SK-N-SH (cell line): ENCODE measurements at regions not wholly inside any gene's neighbourhood (a gene's known extent, or its start where the extent isn't known, plus 50 kb on each side); places are given as distances from the start of the nearest gene placed in this dataset.
A peak's percentile ranks its signal among the peaks of the same experiment; 100 is the strongest.

Experiments used
- CTCF ChIA-PET: fragments of 300-600, 350-600 bp; formaldehyde crosslinking; extraction: SDS; loops from one replicate; lab custom pipeline; 2021; lab: Yijun Ruan, JAX
- POLR2A ChIA-PET: fragments of 350-600 bp; sonication (Branson Sonifier 250); formaldehyde crosslinking; extraction: SDS; loops from one replicate; lab custom pipeline; 2020; ENCODE audit warnings: antibody characterized with exemption, inconsistent platforms; lab: Yijun Ruan, JAX
- DNase-seq: peaks from one replicate; pipeline ENCODE4 v3.0.0; 2012
- H2AFZ ChIP-seq: fragments of 200-600 bp; sonication (generic); 2 replicates; pipeline ENCODE4 v1.8.1; 2016; ENCODE audit warnings: antibody characterized with exemption, mild to moderate bottlenecking, low read depth
- H3F3A ChIP-seq: fragments of 200-600 bp; sonication (generic); replicated peaks from 2 replicates; pipeline ENCODE3; 2016; ENCODE audit warnings: antibody characterized with exemption, mild to moderate bottlenecking; ENCODE audit not compliant: insufficient read depth
- H3K27ac ChIP-seq, 2 experiments: fragments of 200-500 bp in 1 of 2; fragments of 200-600 bp in 1 of 2; sonication (Bioruptor generic) in 1 of 2; sonication (generic), shearing (Covaris generic) in 1 of 2; 2 replicates each; pipeline versions ENCODE4 v1.5.1 to v1.6.1; 2014 to 2016; ENCODE audit warnings: low read depth in 2 of 2, inconsistent platforms in 1 of 2, low read length in 1 of 2, mild to moderate bottlenecking in 1 of 2, mixed read lengths in 1 of 2
- H3K27me3 ChIP-seq: fragments of 200-600 bp; sonication (generic), shearing (Covaris generic); 2 replicates; pipeline ENCODE4 v1.6.1; 2016; ENCODE audit warnings: mixed run types; ENCODE audit not compliant: insufficient read depth
- H3K36me3 ChIP-seq, 2 experiments: fragments of 200-500 bp in 1 of 2; fragments of 200-600 bp in 1 of 2; sonication (Bioruptor generic) in 1 of 2; sonication (generic) in 1 of 2; replicated peaks in 1 of 2; 2 replicates each; pipeline versions ENCODE3 to v1.5.1; 2014 to 2016; ENCODE audit warnings: low read length in 1 of 2, mild to moderate bottlenecking in 1 of 2; ENCODE audit not compliant: insufficient read depth in 2 of 2, control insufficient read depth in 1 of 2
- H3K4me1 ChIP-seq, 2 experiments: fragments of 200-500 bp in 1 of 2; fragments of 200-600 bp in 1 of 2; sonication (Bioruptor generic) in 1 of 2; sonication (generic), shearing (Covaris generic) in 1 of 2; 2 replicates each; pipeline versions ENCODE4 v1.5.1 to v1.6.1; 2014 to 2016; ENCODE audit warnings: low read depth in 1 of 2, low read length in 1 of 2, mixed run types in 1 of 2; ENCODE audit not compliant: insufficient read depth in 2 of 2, control insufficient read depth in 1 of 2
- H3K4me2 ChIP-seq: fragments of 200-600 bp; sonication (generic), shearing (Covaris generic); 2 replicates; pipeline ENCODE4 v1.6.1; 2017; ENCODE audit warnings: mixed run types
- H3K4me3 ChIP-seq, 2 experiments: fragments of 200-500 bp in 1 of 2; fragments of 200-600 bp in 1 of 2; sonication (Bioruptor generic) in 1 of 2; sonication (generic), shearing (Covaris generic) in 1 of 2; 2 replicates each; pipeline versions ENCODE4 v1.5.1 to v1.8.1; 2014 to 2016; ENCODE audit warnings: low read depth in 2 of 2, inconsistent platforms in 1 of 2, low read length in 1 of 2, mild to moderate bottlenecking in 1 of 2, mixed read lengths in 1 of 2, moderate library complexity in 1 of 2
- H3K79me2 ChIP-seq: fragments of 200-600 bp; sonication (generic); 2 replicates; pipeline ENCODE4 v1.8.1; 2017; ENCODE audit warnings: mild to moderate bottlenecking; ENCODE audit not compliant: insufficient read depth
- H3K9ac ChIP-seq: fragments of 200-600 bp; sonication (generic); 2 replicates; pipeline ENCODE4 v1.6.1; 2017; ENCODE audit warnings: mixed run types
- H3K9me2 ChIP-seq: fragments of 200-600 bp; sonication (generic); 2 replicates; pipeline ENCODE4 v1.6.1; 2017; ENCODE audit warnings: mixed run types
- H3K9me3 ChIP-seq: fragments of 200-600 bp; sonication (generic); 2 replicates; pipeline ENCODE4 v1.6.1; 2017; ENCODE audit warnings: mixed run types, mild to moderate bottlenecking, moderate library complexity
- H4K20me1 ChIP-seq: fragments of 200-600 bp; sonication (generic); 2 replicates; pipeline ENCODE4 v1.6.1; 2017; ENCODE audit warnings: mild to moderate bottlenecking, mixed run types; ENCODE audit not compliant: insufficient read depth
- CTCF ChIP-seq: fragments of 200-600 bp; sonication (generic); IDR thresholded peaks from 2 replicates; pipeline ENCODE4 v1.6.1; 2017; ENCODE audit warnings: antibody characterized with exemption, mild to moderate bottlenecking, moderate library complexity
- ELF1 ChIP-seq: IDR thresholded peaks from 2 replicates; pipeline ENCODE4 v1.4.0; 2012
- FOSL2 ChIP-seq: IDR thresholded peaks from 2 replicates; pipeline ENCODE4 v1.4.0; 2012; ENCODE audit warnings: low read depth, mild to moderate bottlenecking, moderate library complexity, borderline replicate concordance
- FOXJ3 ChIP-seq: sonication (generic); formaldehyde crosslinking; IDR thresholded peaks from 2 replicates; pipeline ENCODE4 v1.5.1; 2020; ENCODE audit warnings: mild to moderate bottlenecking, missing genetic modification reagents
- GATA2 ChIP-seq: sonication (generic); formaldehyde crosslinking; IDR thresholded peaks from 2 replicates; pipeline ENCODE4 v1.5.0; 2020; ENCODE audit warnings: mild to moderate bottlenecking, missing genetic modification reagents
- MXI1 ChIP-seq: IDR thresholded peaks from 2 replicates; pipeline ENCODE4 v1.6.1; 2012; ENCODE audit warnings: mild to moderate bottlenecking, low read depth, low read length, improper control_type of control experiment
- NRF1 ChIP-seq: IDR thresholded peaks from 2 replicates; pipeline ENCODE4 v1.6.1; 2012; ENCODE audit warnings: low read depth, mild to moderate bottlenecking, low read length
- RAD21 ChIP-seq: IDR thresholded peaks from 2 replicates; pipeline ENCODE4 v1.6.1; 2012; ENCODE audit warnings: mild to moderate bottlenecking, low read length
- RCOR1 ChIP-seq: fragments of 150-350 bp; IDR thresholded peaks from 2 replicates; pipeline ENCODE4 v1.6.1; 2017; ENCODE audit warnings: antibody characterized with exemption, low read length
- TAF1 ChIP-seq: IDR thresholded peaks from 2 replicates; pipeline ENCODE4 v1.6.1; 2012; ENCODE audit warnings: low read depth, mild to moderate bottlenecking, low read length, moderate library complexity, borderline replicate concordance
- TEAD4 ChIP-seq: IDR thresholded peaks from 2 replicates; pipeline ENCODE4 v1.4.0; 2012; ENCODE audit warnings: mild to moderate bottlenecking, borderline replicate concordance; ENCODE audit not compliant: insufficient read depth
- YY1 ChIP-seq: IDR thresholded peaks from 2 replicates; pipeline ENCODE4 v1.4.0; 2012; ENCODE audit warnings: low read depth, mild to moderate bottlenecking
- WGBS: methylation state at CpG from one replicate; pipeline ENCODE4 v1.1.6; 2017; ENCODE audit warnings: low lambda C conversion rate; 5-methylcytosine and 5-hydroxymethylcytosine counted together
- TF ChIP-seq, protein P1 (sequence below): IDR thresholded peaks from 2 replicates; pipeline ENCODE4 v1.4.0; 2012; ENCODE audit warnings: low read depth, borderline replicate concordance
- TF ChIP-seq, protein P2 (sequence below): IDR thresholded peaks from 2 replicates; pipeline ENCODE4 v1.4.0; 2012; ENCODE audit warnings: low read depth, borderline replicate concordance

DNA sequence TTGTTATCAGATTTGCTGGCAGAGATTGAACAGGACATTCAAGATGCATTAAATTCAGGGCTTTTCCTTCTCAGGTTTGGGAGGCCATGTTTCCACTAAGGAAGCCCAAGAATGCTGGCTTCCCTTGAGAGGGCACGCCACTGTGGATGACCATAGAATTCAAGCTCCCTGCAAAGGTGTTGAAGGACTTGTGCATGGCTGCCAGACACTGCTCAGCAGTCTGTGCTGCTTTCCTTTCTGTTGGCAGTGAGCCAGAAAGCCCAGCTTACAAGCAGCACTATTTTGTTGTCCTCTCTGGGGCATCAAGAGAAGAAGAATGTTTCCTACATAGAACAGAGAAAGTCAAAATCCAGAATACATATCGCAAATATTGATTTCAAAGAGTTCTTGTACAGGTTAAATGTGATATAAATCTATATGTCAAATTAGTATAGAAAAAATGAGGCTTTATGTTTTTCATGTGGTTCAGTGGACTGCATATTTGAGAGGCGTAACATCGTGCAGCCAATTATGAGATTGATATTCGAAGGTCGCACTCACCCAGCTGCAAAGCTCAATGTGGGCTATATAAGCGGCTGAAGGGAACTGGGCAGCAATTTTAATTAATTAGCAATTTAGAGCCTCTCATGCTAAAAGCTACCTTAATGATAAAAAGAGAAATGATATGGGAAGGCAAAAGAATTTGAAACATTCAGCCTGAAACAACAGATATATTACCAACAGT is 103.1 kb upstream of the ISL1 start:
- CTCF ChIA-PET: interaction anchor here (1.4 kb wide), 1 partner anchor 15 kb away, joined by 4 read pairs; no protein-coding TSS in a partner anchor

GRCh38 chr5:51286046-51286445 is 97.2 kb upstream of the ISL1 start:
- Histone ChIP-seq H3K36me3 (no peaks in the 10 kb centered on the region), H3K9me3 (no peaks in the 10 kb centered on the region), H3K27ac (no peak overlapping the region), H2AFZ (no peak overlapping the region), H3K4me1 (no peaks in the 10 kb centered on the region; a peak in 1 of 4 replicates), H3K9ac (no peak overlapping the region), H3K9me2 (no peaks in the 10 kb centered on the region), H3K79me2 (no peaks in the 10 kb centered on the region), H3F3A (no peaks in the 10 kb centered on the region), H4K20me1 (no peaks in the 10 kb centered on the region), H3K27me3 (no peaks in the 10 kb centered on the region), H3K4me3 (no peak overlapping the region), H3K4me2 (no peak overlapping the region)
- ChIA-PET POLR2A (no interaction called here), CTCF (no interaction called here)
- WGBS: 43% methylated on average over 4 of the region's 4 CpGs
- DNase-seq: no peak
- TF ChIP-seq TEAD4: no peak
- no peak for TF ChIP-seq TAF1
- TF ChIP-seq, protein P1, sequence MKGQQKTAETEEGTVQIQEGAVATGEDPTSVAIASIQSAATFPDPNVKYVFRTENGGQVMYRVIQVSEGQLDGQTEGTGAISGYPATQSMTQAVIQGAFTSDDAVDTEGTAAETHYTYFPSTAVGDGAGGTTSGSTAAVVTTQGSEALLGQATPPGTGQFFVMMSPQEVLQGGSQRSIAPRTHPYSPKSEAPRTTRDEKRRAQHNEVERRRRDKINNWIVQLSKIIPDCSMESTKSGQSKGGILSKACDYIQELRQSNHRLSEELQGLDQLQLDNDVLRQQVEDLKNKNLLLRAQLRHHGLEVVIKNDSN: no peak
- TF ChIP-seq YY1: no peak
- no peak for TF ChIP-seq RCOR1
- no peak for TF ChIP-seq GATA2 (CRISPR knock-in tag)
- TF ChIP-seq FOSL2: no peak
- TF ChIP-seq NRF1: no peak
- TF ChIP-seq, protein P2, sequence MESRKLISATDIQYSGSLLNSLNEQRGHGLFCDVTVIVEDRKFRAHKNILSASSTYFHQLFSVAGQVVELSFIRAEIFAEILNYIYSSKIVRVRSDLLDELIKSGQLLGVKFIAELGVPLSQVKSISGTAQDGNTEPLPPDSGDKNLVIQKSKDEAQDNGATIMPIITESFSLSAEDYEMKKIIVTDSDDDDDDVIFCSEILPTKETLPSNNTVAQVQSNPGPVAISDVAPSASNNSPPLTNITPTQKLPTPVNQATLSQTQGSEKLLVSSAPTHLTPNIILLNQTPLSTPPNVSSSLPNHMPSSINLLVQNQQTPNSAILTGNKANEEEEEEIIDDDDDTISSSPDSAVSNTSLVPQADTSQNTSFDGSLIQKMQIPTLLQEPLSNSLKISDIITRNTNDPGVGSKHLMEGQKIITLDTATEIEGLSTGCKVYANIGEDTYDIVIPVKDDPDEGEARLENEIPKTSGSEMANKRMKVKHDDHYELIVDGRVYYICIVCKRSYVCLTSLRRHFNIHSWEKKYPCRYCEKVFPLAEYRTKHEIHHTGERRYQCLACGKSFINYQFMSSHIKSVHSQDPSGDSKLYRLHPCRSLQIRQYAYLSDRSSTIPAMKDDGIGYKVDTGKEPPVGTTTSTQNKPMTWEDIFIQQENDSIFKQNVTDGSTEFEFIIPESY: no peak
- no peak for TF ChIP-seq ELF1
- TF ChIP-seq RAD21: no peak
- no peak for TF ChIP-seq CTCF

More for the DNA sequence above, 103.1 kb upstream of the ISL1 start:
- no peak overlapping the region for H3K27ac ChIP-seq
- no peak overlapping the region for H3K9ac ChIP-seq
- 75% methylated on average over 7 of the region's 7 CpGs for WGBS
- peaks cover 0 to 13% of the 10 kb centered on the region in 2 experiments; a peak in 2 of 4 replicates for H3K4me1 ChIP-seq
- H4K20me1 ChIP-seq: no peaks in the 10 kb centered on the region
- no peak overlapping the region for H3K4me2 ChIP-seq
- H3K9me3 ChIP-seq: no peaks in the 10 kb centered on the region
- H3K4me3 ChIP-seq: no peak overlapping the region
- no peaks in the 10 kb centered on the region for H3K27me3 ChIP-seq
- DNase-seq: peak; percentile 47
- no peaks in the 10 kb centered on the region for H3K79me2 ChIP-seq
- no peaks in the 10 kb centered on the region for H3K9me2 ChIP-seq
- TF ChIP-seq FOXJ3 (0 out of 2 replicates have a peak, but pooled peaks have one; percentile 13), MXI1 (no peak)
- no peak overlapping the region for H2AFZ ChIP-seq
- no peaks in the 10 kb centered on the region for H3K36me3 ChIP-seq
- POLR2A ChIA-PET: no interaction called here
- no peaks in the 10 kb centered on the region for H3F3A ChIP-seq
